Fibroblast of the aortic adventitia (primary cell): ENCODE measurements at regions not wholly inside any gene's neighbourhood (a gene's known extent, or its start where the extent isn't known, plus 50 kb on each side); places are given as distances from the start of the nearest gene placed in this dataset.

Source experiments
- DNase-seq: peaks from one replicate; pipeline ENCODE4 v3.0.0-alpha.2; 2010; ENCODE audit warnings: low read depth
- H3K4me3 ChIP-seq: 2 replicates; pipeline ENCODE4 v1.5.1; 2011; ENCODE audit warnings: low read depth, mild to moderate bottlenecking, control low read depth, low read length, moderate library complexity
- TF ChIP-seq, protein P1 (sequence below): IDR thresholded peaks from 2 replicates; pipeline ENCODE4 v1.5.1; 2011; ENCODE audit warnings: mild to moderate bottlenecking, low read length, control low read depth, inconsistent platforms; ENCODE audit not compliant: insufficient read depth

DNA sequence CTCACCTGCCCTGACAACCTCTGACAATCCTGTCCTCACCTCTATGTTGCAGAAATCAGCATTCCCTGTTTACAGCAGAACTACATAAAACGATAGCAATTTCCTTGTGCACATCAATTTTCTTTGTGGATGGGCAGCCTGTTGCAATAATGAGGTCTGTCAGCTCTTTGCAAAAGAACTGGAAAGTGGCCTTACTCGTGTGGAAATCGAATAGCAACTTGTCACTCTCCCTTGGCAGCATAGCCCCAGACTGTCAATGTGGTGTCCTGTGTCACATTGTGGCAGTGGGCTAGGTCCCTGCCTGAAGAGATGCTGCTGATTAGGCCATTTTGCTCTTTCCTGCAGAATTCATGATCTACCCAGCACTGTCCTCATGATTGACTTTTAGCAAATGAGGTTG is 531.9 kb downstream of the CCDC85A start:
- no peak for DNase-seq
- TF ChIP-seq, protein P1, sequence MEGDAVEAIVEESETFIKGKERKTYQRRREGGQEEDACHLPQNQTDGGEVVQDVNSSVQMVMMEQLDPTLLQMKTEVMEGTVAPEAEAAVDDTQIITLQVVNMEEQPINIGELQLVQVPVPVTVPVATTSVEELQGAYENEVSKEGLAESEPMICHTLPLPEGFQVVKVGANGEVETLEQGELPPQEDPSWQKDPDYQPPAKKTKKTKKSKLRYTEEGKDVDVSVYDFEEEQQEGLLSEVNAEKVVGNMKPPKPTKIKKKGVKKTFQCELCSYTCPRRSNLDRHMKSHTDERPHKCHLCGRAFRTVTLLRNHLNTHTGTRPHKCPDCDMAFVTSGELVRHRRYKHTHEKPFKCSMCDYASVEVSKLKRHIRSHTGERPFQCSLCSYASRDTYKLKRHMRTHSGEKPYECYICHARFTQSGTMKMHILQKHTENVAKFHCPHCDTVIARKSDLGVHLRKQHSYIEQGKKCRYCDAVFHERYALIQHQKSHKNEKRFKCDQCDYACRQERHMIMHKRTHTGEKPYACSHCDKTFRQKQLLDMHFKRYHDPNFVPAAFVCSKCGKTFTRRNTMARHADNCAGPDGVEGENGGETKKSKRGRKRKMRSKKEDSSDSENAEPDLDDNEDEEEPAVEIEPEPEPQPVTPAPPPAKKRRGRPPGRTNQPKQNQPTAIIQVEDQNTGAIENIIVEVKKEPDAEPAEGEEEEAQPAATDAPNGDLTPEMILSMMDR: no peak
- H3K4me3 ChIP-seq: no peak overlapping the region

DNA sequence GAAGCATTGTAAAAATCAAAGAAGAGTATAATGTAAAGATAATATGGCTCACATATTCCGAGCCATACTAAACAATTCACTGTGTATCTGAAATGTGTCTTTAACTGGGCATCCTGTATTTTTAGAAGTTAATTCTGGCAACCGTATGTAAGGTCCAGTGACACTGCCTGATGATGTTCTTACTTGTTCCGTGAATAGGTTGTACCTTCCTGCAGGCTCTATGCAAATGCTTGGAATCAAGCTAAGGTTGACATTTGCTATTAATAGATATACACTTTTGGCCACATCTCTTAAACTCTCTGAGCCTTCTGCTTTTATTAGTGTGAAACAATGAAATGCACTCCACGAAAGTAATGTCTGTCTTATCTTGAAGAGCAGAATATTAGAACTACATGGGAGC is 534.6 kb downstream of the CCDC85A start:
- TF ChIP-seq, protein P1: no peak
- H3K4me3 ChIP-seq: no peak overlapping the region
- DNase-seq: no peak

DNA sequence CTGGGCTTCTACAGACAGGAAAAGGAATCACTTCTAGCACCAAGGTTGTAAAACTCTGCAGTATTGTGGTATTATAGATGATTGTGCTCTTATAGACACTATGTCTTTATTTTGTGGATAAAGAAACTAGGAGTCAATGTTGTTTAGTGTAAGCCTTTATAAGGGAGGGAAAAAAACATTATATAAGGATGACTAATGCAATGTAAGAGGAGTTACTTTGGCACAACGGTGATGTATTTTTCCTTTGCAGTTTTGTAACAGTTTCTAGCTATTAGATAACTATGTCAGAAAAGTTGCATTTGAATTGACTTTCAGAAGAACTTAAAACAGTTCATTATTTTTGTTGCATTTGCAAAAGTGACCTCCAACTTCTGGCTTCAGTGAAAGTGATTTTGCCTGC is 545.4 kb downstream of the CCDC85A start:
- H3K4me3 ChIP-seq: no peak overlapping the region
- TF ChIP-seq, protein P1: no peak
- peak; percentile 59 for DNase-seq

DNA sequence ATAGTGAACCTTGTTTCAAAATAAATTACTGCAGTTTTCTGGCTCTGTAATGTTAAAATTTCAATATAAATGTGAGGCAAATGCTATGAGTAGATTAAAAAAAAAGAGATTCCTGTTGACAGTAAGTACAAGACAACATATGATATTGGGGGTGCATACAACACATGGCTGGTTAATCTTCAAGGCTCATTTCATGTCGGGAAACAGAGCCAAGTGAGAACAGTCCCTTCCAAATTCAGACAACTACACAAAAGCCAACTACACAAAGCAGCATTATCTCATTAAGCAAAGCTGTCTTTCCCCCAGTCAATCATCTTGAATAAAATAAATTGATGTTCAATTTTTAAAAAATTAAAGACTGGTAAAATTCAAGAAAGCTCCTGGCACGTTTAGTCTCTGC is 549.2 kb downstream of the CCDC85A start:
- TF ChIP-seq, protein P1: no peak
- H3K4me3 ChIP-seq: no peak overlapping the region
- DNase-seq: no peak

DNA sequence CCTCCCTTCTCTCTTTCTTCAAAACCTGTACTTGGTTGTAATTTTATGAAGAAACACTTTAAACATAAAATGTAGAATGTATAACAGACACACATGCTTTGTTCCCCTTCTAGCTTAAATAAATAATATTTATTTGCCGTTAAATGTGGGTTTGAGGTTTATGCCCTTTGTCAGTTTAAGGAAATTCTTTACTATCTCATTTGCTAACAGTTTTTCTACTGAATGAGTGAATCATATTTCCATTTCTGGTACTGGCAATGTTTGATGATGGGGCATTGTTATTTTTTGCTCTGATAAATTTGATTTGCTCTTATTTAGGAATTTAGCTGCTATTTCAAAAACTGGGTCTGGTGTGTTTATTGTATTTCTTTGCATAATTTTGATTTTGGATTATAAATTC is 555.6 kb downstream of the CCDC85A start:
- H3K4me3 ChIP-seq: no peak overlapping the region
- DNase-seq: peak; percentile 12
- TF ChIP-seq, protein P1: no peak

DNA sequence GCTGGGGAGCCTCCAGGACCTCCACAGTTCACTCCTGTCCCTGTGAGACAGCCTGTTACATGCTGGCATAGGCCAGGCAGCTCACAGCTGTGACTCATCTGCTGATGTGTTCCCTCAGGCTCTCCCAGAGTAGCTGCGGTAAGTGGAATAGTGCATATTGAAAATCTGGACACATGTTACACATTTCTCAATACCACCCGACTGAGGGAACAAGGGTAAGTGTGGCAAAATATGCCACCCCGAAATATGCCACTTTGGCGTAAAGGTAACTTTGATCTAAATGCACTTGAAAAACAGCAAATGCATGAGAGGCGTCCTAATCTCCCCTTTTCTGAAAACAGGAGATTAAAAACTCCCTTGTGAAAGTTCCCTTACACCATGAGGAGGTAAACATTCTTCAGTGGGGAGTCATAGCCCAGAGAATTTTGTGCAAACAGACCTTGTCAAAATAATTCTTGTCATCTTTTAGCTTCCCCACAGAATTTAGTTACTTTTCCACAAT is 557.9 kb downstream of the CCDC85A start:
- peak overlapping the region; percentile 28 for H3K4me3 ChIP-seq
- TF ChIP-seq, protein P1: no peak
- peak; percentile 88 for DNase-seq

DNA sequence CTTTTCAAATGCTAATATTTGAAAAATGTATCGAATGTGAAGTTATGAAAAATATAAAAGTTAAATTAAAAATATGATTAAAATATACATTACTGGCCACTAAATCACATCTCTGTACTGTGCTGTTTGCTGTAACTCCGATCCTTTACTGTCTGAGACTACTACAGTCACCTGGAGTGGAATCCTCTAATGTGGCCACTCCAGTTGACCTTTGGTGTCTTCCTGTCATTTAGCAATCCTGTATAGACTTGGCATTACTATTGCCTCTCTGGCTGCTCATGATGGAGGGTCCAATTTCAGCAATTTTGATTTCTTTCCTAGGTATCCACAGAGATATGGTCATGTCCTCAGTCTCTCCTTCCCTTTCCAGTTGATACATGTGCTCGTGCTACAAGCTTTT is 560.0 kb downstream of the CCDC85A start:
- no peak overlapping the region for H3K4me3 ChIP-seq
- TF ChIP-seq, protein P1: no peak
- no peak for DNase-seq
